ENCODE measurements at regions not wholly inside any gene's neighbourhood (a gene's known extent, or its start where the extent isn't known, plus 50 kb on each side); places are given as distances from the start of the nearest gene placed in this dataset.

DNA sequence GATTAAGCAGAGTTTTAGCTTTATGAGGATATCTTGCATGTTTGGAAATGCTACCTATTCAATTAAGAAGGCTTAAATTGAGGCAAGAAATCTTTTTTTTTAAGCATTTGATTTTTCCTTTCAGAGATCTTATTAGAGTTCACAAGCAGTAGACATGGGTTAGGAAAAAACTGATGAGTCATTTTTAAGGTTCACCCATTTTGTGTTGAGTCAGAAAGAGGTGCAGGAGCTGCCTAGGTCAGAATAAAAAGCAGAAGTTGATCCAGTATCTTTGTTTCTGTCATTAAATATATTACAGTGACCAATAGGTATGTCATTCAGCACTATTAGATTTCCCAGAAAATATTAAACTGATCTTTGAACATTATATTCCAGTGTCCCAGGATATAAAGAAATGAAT lies 306.8 kb downstream of the LMBRD1 start:
- ChIA-PET CTCF (no interaction called here), POLR2A (ENCODE audit: unreplicated experiment) (no interaction called here)
- DNase-seq: no peak
- H4K8ac ChIP-seq (ENCODE audit: low read depth in 2 of 2, low read length in 2 of 2): no peak overlapping the region
- H3K23ac ChIP-seq (ENCODE audit: low read depth, low read length): no peak overlapping the region
- H4K91ac ChIP-seq (ENCODE audit: insufficient read depth, low read depth, low read length): no peak overlapping the region
- H3K27ac ChIP-seq (ENCODE audit: insufficient read depth, low read length): no peak overlapping the region
- H3K4me2 ChIP-seq (ENCODE audit: low read depth, low read length): no peak overlapping the region
- no peak overlapping the region for H3K4ac ChIP-seq (ENCODE audit: low read depth, low read length)
- no peak overlapping the region for H2BK15ac ChIP-seq (ENCODE audit: low read depth, low read length)
- TF ChIP-seq FOS (IDR thresholded peaks at IDR 0.05; ENCODE audit: low read depth, low read length): no peak
- TF ChIP-seq, protein P1, sequence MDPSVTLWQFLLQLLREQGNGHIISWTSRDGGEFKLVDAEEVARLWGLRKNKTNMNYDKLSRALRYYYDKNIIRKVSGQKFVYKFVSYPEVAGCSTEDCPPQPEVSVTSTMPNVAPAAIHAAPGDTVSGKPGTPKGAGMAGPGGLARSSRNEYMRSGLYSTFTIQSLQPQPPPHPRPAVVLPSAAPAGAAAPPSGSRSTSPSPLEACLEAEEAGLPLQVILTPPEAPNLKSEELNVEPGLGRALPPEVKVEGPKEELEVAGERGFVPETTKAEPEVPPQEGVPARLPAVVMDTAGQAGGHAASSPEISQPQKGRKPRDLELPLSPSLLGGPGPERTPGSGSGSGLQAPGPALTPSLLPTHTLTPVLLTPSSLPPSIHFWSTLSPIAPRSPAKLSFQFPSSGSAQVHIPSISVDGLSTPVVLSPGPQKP (IDR thresholded peaks at IDR 0.05; ENCODE audit: borderline replicate concordance, low read depth, low read length): no peak
- TF ChIP-seq, protein P2, sequence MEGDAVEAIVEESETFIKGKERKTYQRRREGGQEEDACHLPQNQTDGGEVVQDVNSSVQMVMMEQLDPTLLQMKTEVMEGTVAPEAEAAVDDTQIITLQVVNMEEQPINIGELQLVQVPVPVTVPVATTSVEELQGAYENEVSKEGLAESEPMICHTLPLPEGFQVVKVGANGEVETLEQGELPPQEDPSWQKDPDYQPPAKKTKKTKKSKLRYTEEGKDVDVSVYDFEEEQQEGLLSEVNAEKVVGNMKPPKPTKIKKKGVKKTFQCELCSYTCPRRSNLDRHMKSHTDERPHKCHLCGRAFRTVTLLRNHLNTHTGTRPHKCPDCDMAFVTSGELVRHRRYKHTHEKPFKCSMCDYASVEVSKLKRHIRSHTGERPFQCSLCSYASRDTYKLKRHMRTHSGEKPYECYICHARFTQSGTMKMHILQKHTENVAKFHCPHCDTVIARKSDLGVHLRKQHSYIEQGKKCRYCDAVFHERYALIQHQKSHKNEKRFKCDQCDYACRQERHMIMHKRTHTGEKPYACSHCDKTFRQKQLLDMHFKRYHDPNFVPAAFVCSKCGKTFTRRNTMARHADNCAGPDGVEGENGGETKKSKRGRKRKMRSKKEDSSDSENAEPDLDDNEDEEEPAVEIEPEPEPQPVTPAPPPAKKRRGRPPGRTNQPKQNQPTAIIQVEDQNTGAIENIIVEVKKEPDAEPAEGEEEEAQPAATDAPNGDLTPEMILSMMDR (conservative IDR thresholded peaks at IDR 0.05; ENCODE audit: low read depth, low read length): no peak
- no peak for TF ChIP-seq CHD1 (IDR thresholded peaks at IDR 0.05; ENCODE audit: low read depth, low read length)
- TF ChIP-seq MAZ (IDR thresholded peaks at IDR 0.05; ENCODE audit: borderline replicate concordance, low read depth, low read length): no peak
- TF ChIP-seq MXI1 (IDR thresholded peaks at IDR 0.05; ENCODE audit: borderline replicate concordance, low read depth, low read length): no peak
- TF ChIP-seq, protein P3, sequence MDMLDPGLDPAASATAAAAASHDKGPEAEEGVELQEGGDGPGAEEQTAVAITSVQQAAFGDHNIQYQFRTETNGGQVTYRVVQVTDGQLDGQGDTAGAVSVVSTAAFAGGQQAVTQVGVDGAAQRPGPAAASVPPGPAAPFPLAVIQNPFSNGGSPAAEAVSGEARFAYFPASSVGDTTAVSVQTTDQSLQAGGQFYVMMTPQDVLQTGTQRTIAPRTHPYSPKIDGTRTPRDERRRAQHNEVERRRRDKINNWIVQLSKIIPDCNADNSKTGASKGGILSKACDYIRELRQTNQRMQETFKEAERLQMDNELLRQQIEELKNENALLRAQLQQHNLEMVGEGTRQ (IDR thresholded peaks at IDR 0.05; ENCODE audit: low read depth, low read length): no peak
- no peak for TF ChIP-seq NFE2L2 (IDR thresholded peaks at IDR 0.05; ENCODE audit: low read depth, low read length)
- BruUV-seq (replicated peaks): no TSS peak
- no peak overlapping the region for H3K4me3 ChIP-seq (ENCODE audit: insufficient read depth, low read depth, low read length)
- H3K9me1 ChIP-seq (ENCODE audit: insufficient read depth, low read length): no peaks in the 10 kb centered on the region
- in situ Hi-C loops (cut with MboI; ENCODE audit: low sequenced_read_pairs) (no loop called here), dilution Hi-C loops (cut with HindIII; ENCODE audit: low sequenced_read_pairs, unreplicated experiment) (no loop called here), intact Hi-C loops (cut with micrococcal nuclease) (no loop called here)
- H2AK9ac ChIP-seq (replicated peaks; ENCODE audit: low read depth, low read length, poor library complexity): no peak overlapping the region
- no peak for ATAC-seq (ENCODE audit: low read depth)
- H3K79me1 ChIP-seq (ENCODE audit: low read depth in 1 of 2, low read length in 2 of 2): no peaks in the 10 kb centered on the region
- no peak overlapping the region for H2AFZ ChIP-seq (replicated peaks; ENCODE audit: low read length, poor library complexity)
- no peak overlapping the region for H3K14ac ChIP-seq (replicated peaks; ENCODE audit: low read depth, low read length)
- no peak overlapping the region for H3K9ac ChIP-seq (ENCODE audit: low read depth, low read length)
- H3K9me3 ChIP-seq (ENCODE audit: control insufficient read depth, insufficient read depth, low read length): peaks cover 2% of the 10 kb centered on the region; the same call in 1 of the 2 replicates
- no peaks in the 10 kb centered on the region for H3K36me3 ChIP-seq (ENCODE audit: control insufficient read depth, insufficient read depth, low read length)
- no peaks in the 10 kb centered on the region for H3K27me3 ChIP-seq (ENCODE audit: control insufficient read depth, insufficient read depth, low read length)
- no peak overlapping the region for H3K56ac ChIP-seq (ENCODE audit: extremely low read depth, insufficient read depth, low read length)
- no peak overlapping the region for H2BK5ac ChIP-seq (ENCODE audit: low read depth, low read length, poor library complexity, severe bottlenecking)
- H3K4me1 ChIP-seq (ENCODE audit: control insufficient read depth, insufficient read depth, low read length): no peaks in the 10 kb centered on the region
- no peak overlapping the region for H2BK120ac ChIP-seq (ENCODE audit: low read depth, low read length)
- H4K20me1 ChIP-seq (ENCODE audit: insufficient read depth, low read length): no peaks in the 10 kb centered on the region
- H2BK20ac ChIP-seq (ENCODE audit: low read depth, low read length): no peak overlapping the region
- no peak overlapping the region for H4K5ac ChIP-seq (ENCODE audit: low read depth, low read length)
- no peak overlapping the region for H2AK5ac ChIP-seq (ENCODE audit: low read depth, low read length)
- no peak overlapping the region for H3K18ac ChIP-seq (ENCODE audit: low read depth, low read length)
